AG09319 (cell line): ENCODE measurements at regions not wholly inside any gene's neighbourhood (a gene's known extent, or its start where the extent isn't known, plus 50 kb on each side); places are given as distances from the start of the nearest gene placed in this dataset.
"Not testable (repeated sequence)": the region's sequence is repeated elsewhere in the genome, so short reads cannot be mapped to it uniquely, and the experiment has no call there.

Experiments used
- DNase-seq: peaks from one replicate; pipeline ENCODE4 v3.0.0-alpha.2; 2010; ENCODE audit warnings: low read depth; ENCODE audit errors: extremely low read depth
- TF ChIP-seq, protein P1 (sequence below): IDR thresholded peaks from 2 replicates; pipeline ENCODE4 v1.5.1; 2011; ENCODE audit warnings: low read depth, mild to moderate bottlenecking, inconsistent platforms, low read length, moderate library complexity

GRCh38 chr5:62767077-62767476 lies 188.5 kb downstream of the LRRC70 start:
- TF ChIP-seq, protein P1, sequence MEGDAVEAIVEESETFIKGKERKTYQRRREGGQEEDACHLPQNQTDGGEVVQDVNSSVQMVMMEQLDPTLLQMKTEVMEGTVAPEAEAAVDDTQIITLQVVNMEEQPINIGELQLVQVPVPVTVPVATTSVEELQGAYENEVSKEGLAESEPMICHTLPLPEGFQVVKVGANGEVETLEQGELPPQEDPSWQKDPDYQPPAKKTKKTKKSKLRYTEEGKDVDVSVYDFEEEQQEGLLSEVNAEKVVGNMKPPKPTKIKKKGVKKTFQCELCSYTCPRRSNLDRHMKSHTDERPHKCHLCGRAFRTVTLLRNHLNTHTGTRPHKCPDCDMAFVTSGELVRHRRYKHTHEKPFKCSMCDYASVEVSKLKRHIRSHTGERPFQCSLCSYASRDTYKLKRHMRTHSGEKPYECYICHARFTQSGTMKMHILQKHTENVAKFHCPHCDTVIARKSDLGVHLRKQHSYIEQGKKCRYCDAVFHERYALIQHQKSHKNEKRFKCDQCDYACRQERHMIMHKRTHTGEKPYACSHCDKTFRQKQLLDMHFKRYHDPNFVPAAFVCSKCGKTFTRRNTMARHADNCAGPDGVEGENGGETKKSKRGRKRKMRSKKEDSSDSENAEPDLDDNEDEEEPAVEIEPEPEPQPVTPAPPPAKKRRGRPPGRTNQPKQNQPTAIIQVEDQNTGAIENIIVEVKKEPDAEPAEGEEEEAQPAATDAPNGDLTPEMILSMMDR, result no peak
- no peak for DNase-seq

DNA sequence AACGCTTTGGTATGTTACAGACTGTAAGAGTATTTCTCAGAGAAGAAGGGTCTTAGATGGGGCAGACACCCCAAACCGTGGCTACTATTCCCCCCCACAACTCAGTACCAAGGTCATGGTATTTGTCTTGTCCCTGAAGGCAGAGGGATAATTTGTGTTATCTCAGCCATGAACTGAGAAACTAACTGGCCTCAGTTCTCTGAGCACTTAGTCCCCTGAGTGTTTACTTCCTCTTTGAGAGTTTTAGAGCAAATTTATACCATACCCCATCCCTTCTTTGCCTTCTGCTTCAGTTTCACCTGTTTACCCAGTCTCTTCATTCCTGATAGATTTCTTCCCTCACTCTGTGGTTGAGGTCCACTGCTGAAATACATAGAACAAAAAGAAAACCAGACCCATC lies 183.9 kb downstream of the LRRC70 start:
- TF ChIP-seq, protein P1, result no peak
- DNase-seq, result no peak

- DNase-seq, result not testable (repeated sequence)
Measured at GRCh38 chr5:62757686-62758085, 179.1 kb downstream of the LRRC70 start.

DNA sequence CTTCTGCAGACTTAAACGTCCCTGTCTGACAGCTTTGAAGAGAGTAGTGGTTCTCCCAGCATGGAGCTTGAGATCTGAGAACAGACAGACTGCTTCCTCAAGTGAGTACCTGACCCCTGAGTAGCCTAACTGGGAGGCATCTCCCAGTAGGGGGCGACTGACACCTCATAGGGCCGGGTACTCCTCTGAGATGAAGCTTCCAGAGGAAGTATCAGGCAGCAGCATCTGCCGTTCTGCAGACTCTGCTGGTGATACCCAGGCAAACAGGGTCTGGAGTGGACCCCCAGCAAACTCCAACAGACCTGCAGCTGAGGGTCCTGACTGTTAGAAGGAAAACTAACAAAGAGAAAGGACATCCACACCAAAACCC lies 174.4 kb downstream of the LRRC70 start:
- not testable (repeated sequence) for DNase-seq

DNA sequence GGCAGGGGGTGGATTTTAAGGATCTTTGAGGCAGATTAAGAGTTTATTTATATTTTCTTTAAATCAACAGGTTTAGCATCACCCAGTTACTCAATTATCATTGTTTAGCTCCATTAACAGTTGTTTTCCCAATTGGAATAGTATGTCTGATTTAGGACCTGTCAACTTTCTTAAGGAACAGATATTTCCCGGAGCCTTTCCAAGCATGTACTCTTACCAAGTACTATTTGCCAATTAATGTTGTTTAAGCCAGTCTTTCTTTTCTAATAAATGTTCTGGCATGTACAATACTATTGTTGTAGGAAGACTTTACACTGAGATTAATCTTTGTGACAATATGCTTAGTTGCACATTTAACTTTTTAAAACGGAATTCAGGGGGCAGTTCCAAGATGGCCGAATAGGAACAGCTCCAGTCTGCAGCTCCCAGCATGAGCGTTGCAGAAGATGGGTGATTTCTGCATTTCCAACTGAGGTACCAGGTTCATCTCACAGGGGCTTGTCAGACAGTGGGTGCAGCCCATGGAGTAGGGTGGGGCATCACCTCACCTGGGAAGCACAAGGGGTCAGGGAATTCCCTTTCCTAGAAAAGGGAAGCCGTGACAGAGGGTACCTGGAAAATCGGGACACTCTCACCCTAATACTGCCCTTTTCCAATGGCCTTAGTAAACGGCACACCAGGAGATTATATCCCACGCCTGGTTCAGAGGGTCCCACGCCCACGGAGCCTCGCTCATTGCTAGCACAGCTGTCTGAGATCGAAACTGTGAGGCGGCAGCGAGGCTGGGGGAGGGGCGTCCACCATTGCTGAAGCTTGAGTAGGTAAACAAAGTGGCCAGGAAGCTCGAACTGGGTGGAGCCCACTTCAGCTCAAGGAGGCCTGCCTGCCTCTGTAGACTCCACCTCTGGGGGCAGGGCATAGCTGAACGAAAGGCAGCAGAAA lies 173.7 kb downstream of the LRRC70 start:
- DNase-seq, result not testable (repeated sequence)

- TF ChIP-seq, protein P1, result no peak
- no peak for DNase-seq
Measured at GRCh38 chr5:62742207-62742606, 163.6 kb downstream of the LRRC70 start.

- TF ChIP-seq, protein P1, result no peak
- DNase-seq, result no peak
Measured at GRCh38 chr5:62741761-62742160, 163.1 kb downstream of the LRRC70 start.

GRCh38 chr5:62737766-62738165 lies 159.1 kb downstream of the LRRC70 start:
- no peak for DNase-seq
- TF ChIP-seq, protein P1, result no peak

DNA sequence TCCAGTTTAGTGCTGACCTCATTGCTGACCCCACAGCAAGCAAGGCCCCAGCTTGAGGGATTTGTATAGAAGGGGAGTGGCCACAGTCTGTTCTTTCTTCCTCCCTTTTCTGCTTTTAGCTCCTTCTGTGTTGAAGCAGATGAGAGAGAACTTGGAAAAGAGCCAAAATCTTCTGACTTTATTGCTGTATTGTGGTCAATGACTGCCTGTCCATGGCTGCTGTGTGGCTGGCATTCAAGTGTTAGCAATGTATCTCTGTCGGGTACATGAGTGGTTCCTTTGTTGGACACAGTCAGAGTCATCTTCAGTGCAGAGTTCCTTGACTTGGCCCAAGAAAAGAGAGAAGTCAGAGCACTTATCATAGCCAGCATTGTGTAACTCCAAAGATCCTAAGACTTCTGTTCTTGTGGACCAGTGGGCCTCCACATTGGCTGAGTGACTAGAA lies 154.1 kb downstream of the LRRC70 start:
- TF ChIP-seq, protein P1, result no peak
- no peak for DNase-seq
